ENCODE measurements at regions not wholly inside any gene's neighbourhood (a gene's known extent, or its start where the extent isn't known, plus 50 kb on each side); places are given as distances from the start of the nearest gene placed in this dataset.

DNA sequence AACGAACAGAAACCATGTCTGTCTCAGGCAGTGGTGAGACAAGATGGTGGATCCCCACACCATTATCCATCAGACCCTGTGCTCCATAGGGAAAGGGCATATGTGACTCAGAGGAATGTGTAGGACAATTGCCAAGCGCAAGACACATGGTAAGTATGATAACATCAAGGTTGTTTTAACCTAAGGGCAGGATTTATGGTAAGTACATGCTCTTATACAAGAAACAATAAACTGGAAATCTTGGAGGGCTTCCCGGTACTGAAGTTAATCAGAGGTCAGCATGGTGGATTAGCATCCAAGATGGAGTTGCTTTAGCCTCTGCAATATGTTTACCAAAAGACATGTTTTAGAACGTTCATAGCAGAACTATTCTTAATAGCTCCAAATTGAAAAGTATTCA, 355.0 kb downstream of the PPP1R2C start:
- Histone ChIP-seq H3K9me2 (ENCODE audit: insufficient read depth) (no peaks in the 10 kb centered on the region), H3K79me2 (ENCODE audit: insufficient read depth, low read length) (no peaks in the 10 kb centered on the region), H3K4me2 (ENCODE audit: low read length) (no peak overlapping the region), H3K27ac (ENCODE audit: low read depth, low read length) (no peak overlapping the region), H3K9me3 (ENCODE audit: control insufficient read depth in 1 of 2, insufficient read depth in 1 of 2, low read depth in 1 of 2, low read length in 2 of 2) (no peaks in the 10 kb centered on the region), H3K36me3 (ENCODE audit: control insufficient read depth in 1 of 2, insufficient read depth in 2 of 2, low read length in 2 of 2) (no peaks in the 10 kb centered on the region), H4K20me1 (ENCODE audit: insufficient read depth) (no peaks in the 10 kb centered on the region), H2AFZ (ENCODE audit: low read depth, low read length, poor library complexity, severe bottlenecking) (no peak overlapping the region), H3K9ac (ENCODE audit: low read length) (no peak overlapping the region), H3K4me3 (replicated peaks in 1 of 2; ENCODE audit: low read depth in 1 of 2, low read length in 2 of 2) (no peak overlapping the region), H3K27me3 (ENCODE audit: insufficient read depth, low read length) (no peaks in the 10 kb centered on the region), H3K4me1 (ENCODE audit: control insufficient read depth in 1 of 2, insufficient read depth in 2 of 2, low read length in 2 of 2) (no peaks in the 10 kb centered on the region)
- RAD21 ChIA-PET (ENCODE audit: low non-redundant PET in 1 of 2, low total read pairs in 2 of 2, uncharacterized antibody in 2 of 2, unreplicated experiment in 2 of 2), result no interaction called here
- ATAC-seq, result no peak
- DNase-seq (ENCODE audit: low read depth, low spot score), result no peak
- no TSS peak for BruUV-seq (replicated peaks)
- TF ChIP-seq YY1 (IDR thresholded peaks at IDR 0.05; ENCODE audit: extremely low read depth, insufficient replicate concordance, low read depth, low read length) (no peak), TCF7L2 (IDR thresholded peaks at IDR 0.05; ENCODE audit: borderline replicate concordance, extremely low read depth, insufficient read depth, insufficient read length) (no peak), CEBPB (IDR thresholded peaks at IDR 0.05; ENCODE audit: low read depth) (no peak), EZH2 (IDR thresholded peaks at IDR 0.05) (no peak), POLR2AphosphoS5 (IDR thresholded peaks at IDR 0.05; ENCODE audit: low read depth, low read length) (no peak), ATF3 (IDR thresholded peaks at IDR 0.05) (no peak), ZFX (IDR thresholded peaks at IDR 0.05) (no peak), CBX3 (IDR thresholded peaks at IDR 0.05; ENCODE audit: low read depth) (no peak), SP1 (IDR thresholded peaks at IDR 0.05; ENCODE audit: low read depth) (no peak), JUND (IDR thresholded peaks at IDR 0.05) (no peak), RAD21 (IDR thresholded peaks at IDR 0.05; ENCODE audit: low read depth) (no peak), ZNF274 (IDR thresholded peaks at IDR 0.05; ENCODE audit: low read depth, low read length) (no peak), EZH2phosphoT487 (IDR thresholded peaks at IDR 0.05; ENCODE audit: borderline replicate concordance) (no peak)
- CTCF ChIA-PET, result no interaction called here
- intact Hi-C loops (cut with micrococcal nuclease), result no loop called here
- POLR2A ChIA-PET, result no interaction called here

- Histone ChIP-seq H3K9me2 (ENCODE audit: insufficient read depth) (no peaks in the 10 kb centered on the region), H4K20me1 (ENCODE audit: insufficient read depth) (no peaks in the 10 kb centered on the region), H3K9ac (ENCODE audit: low read length) (no peak overlapping the region), H3K4me1 (ENCODE audit: control insufficient read depth in 1 of 2, insufficient read depth in 2 of 2, low read length in 2 of 2) (no peaks in the 10 kb centered on the region), H3K27me3 (ENCODE audit: insufficient read depth, low read length) (no peaks in the 10 kb centered on the region), H2AFZ (ENCODE audit: low read depth, low read length, poor library complexity, severe bottlenecking) (no peak overlapping the region), H3K27ac (ENCODE audit: low read depth, low read length) (no peak overlapping the region), H3K4me3 (replicated peaks in 1 of 2; ENCODE audit: low read depth in 1 of 2, low read length in 2 of 2) (no peak overlapping the region), H3K9me3 (ENCODE audit: control insufficient read depth in 1 of 2, insufficient read depth in 1 of 2, low read depth in 1 of 2, low read length in 2 of 2) (no peaks in the 10 kb centered on the region), H3K36me3 (ENCODE audit: control insufficient read depth in 1 of 2, insufficient read depth in 2 of 2, low read length in 2 of 2) (no peaks in the 10 kb centered on the region), H3K79me2 (ENCODE audit: insufficient read depth, low read length) (no peaks in the 10 kb centered on the region), H3K4me2 (ENCODE audit: low read length) (no peak overlapping the region)
- intact Hi-C loops (cut with micrococcal nuclease), result no loop called here
- ATAC-seq (no peak), DNase-seq (ENCODE audit: low read depth, low spot score) (no peak)
- BruUV-seq (replicated peaks), result no TSS peak
- RAD21 ChIA-PET (ENCODE audit: low non-redundant PET in 1 of 2, low total read pairs in 2 of 2, uncharacterized antibody in 2 of 2, unreplicated experiment in 2 of 2), result no interaction called here
- POLR2A ChIA-PET, result no interaction called here
- CTCF ChIA-PET, result no interaction called here
- TF ChIP-seq ELF1 (IDR thresholded peaks at IDR 0.05; ENCODE audit: borderline replicate concordance, low read depth) (no peak), SRF (IDR thresholded peaks at IDR 0.05; ENCODE audit: low read depth) (no peak), CTCF (IDR thresholded peaks at IDR 0.05 in 2 of 3, conservative IDR thresholded peaks at IDR 0.05 in 1 of 3; ENCODE audit: borderline replicate concordance in 1 of 3, insufficient read depth in 1 of 3, low read depth in 2 of 3, low read length in 2 of 3) (no peak), ZBTB33 (IDR thresholded peaks at IDR 0.05; ENCODE audit: extremely low read depth, insufficient replicate concordance, low read length) (no peak), EGR1 (IDR thresholded peaks at IDR 0.05; ENCODE audit: low read depth) (no peak), SP1 (IDR thresholded peaks at IDR 0.05; ENCODE audit: low read depth) (no peak)
Observed at GRCh38 chrX:42420426-42420825, 357.5 kb downstream of the PPP1R2C start.
